ENCODE measurements at regions not wholly inside any gene's neighbourhood (a gene's known extent, or its start where the extent isn't known, plus 50 kb on each side); places are given as distances from the start of the nearest gene placed in this dataset.

DNA sequence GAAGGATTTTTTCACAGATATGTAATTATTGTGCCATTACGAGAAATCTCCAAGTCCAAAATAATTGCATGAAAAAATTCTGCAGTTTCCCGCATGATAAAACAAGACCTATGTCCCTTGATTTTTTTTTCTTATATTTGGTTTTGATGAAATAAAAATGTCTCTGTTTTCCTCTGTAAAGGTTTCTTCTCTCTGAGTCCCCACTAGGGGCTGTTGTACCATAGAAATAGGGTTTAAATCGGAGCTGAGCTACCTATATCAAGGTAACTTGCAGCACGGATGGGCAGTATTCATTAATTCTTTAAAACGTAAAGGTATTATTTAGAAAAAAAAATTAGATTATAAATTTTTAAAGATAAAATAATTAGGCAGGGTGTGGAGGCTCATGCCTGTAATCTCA lies 66.6 kb upstream of the IGF1R start:
- no peak overlapping the region for H3K9ac ChIP-seq (ENCODE audit: low read depth, low read length, poor library complexity, severe bottlenecking)
- H3K36me3 ChIP-seq (ENCODE audit: insufficient read depth, low read length) = no peaks in the 10 kb centered on the region
- no peaks in the 10 kb centered on the region for H3K79me2 ChIP-seq (ENCODE audit: insufficient read depth, low read length)
- H3K27me3 ChIP-seq (ENCODE audit: insufficient read depth, low read length, poor library complexity, severe bottlenecking) = peaks cover 24% of the 10 kb centered on the region
- H4K20me1 ChIP-seq (ENCODE audit: insufficient read depth, low read length, poor library complexity, severe bottlenecking) = no peaks in the 10 kb centered on the region
- no peaks in the 10 kb centered on the region for H3K9me3 ChIP-seq (ENCODE audit: insufficient read depth, low read depth, low read length)
- no peak overlapping the region for H2AFZ ChIP-seq (ENCODE audit: low read length)
- H3K9me2 ChIP-seq (replicated peaks; ENCODE audit: low read depth, low read length) = no peaks in the 10 kb centered on the region
- H3K4me3 ChIP-seq (ENCODE audit: low read length, poor library complexity, severe bottlenecking) = no peak overlapping the region
- no peaks in the 10 kb centered on the region for H3F3A ChIP-seq (ENCODE audit: low read depth)
- H3K4me1 ChIP-seq (ENCODE audit: insufficient read depth, low read length, poor library complexity, severe bottlenecking) = no peaks in the 10 kb centered on the region
- no peak overlapping the region for H3K4me2 ChIP-seq (ENCODE audit: low read depth, low read length, poor library complexity, severe bottlenecking)
- TF ChIP-seq, protein P1, sequence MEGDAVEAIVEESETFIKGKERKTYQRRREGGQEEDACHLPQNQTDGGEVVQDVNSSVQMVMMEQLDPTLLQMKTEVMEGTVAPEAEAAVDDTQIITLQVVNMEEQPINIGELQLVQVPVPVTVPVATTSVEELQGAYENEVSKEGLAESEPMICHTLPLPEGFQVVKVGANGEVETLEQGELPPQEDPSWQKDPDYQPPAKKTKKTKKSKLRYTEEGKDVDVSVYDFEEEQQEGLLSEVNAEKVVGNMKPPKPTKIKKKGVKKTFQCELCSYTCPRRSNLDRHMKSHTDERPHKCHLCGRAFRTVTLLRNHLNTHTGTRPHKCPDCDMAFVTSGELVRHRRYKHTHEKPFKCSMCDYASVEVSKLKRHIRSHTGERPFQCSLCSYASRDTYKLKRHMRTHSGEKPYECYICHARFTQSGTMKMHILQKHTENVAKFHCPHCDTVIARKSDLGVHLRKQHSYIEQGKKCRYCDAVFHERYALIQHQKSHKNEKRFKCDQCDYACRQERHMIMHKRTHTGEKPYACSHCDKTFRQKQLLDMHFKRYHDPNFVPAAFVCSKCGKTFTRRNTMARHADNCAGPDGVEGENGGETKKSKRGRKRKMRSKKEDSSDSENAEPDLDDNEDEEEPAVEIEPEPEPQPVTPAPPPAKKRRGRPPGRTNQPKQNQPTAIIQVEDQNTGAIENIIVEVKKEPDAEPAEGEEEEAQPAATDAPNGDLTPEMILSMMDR (conservative IDR thresholded peaks at IDR 0.05; ENCODE audit: low read length) = peak; percentile 54
- no peak for TF ChIP-seq EZH2phosphoT487 (IDR thresholded peaks at IDR 0.05; ENCODE audit: borderline replicate concordance)

DNA sequence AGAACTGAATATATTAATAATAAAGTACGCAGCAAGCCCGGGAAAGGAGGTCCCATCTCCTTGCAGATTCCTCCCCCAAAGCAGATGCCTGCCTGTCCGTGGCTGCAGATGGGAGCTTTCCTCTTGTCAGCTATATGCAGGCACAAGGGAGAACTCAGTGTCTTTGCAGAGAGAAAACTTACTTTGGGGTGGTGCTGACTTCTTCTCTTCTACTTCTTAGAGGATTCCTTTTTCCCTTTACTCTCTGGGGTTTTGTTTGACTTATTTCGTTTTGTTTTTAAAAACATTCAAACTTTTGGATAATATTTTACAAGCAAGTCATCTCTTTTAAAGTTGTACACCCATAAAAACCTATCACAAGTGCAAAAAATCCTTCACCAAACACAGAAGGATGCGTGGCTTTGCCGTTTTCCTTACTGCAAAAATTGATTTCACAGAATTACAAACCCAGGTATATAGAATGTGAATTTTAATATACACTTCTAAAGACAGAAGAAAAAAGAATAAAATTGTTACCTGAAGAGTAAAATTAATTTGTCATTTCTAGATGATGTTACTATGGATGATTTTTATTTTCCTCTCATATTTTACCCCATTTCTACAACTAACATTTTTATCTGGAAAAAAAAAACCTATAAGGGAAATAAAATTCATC lies 65.3 kb upstream of the IGF1R start:
- H3K4me3 ChIP-seq (ENCODE audit: low read length, poor library complexity, severe bottlenecking) = no peak overlapping the region
- H3K9me3 ChIP-seq (ENCODE audit: insufficient read depth, low read depth, low read length) = no peaks in the 10 kb centered on the region
- H3K36me3 ChIP-seq (ENCODE audit: insufficient read depth, low read length) = no peaks in the 10 kb centered on the region
- H3K9me2 ChIP-seq (replicated peaks; ENCODE audit: low read depth, low read length) = no peaks in the 10 kb centered on the region
- H3K4me2 ChIP-seq (ENCODE audit: low read depth, low read length, poor library complexity, severe bottlenecking) = no peak overlapping the region
- H4K20me1 ChIP-seq (ENCODE audit: insufficient read depth, low read length, poor library complexity, severe bottlenecking) = no peaks in the 10 kb centered on the region
- TF ChIP-seq, protein P1 (conservative IDR thresholded peaks at IDR 0.05; ENCODE audit: low read length) = no peak
- TF ChIP-seq EZH2phosphoT487 (IDR thresholded peaks at IDR 0.05; ENCODE audit: borderline replicate concordance) = no peak
- no peaks in the 10 kb centered on the region for H3F3A ChIP-seq (ENCODE audit: low read depth)
- H2AFZ ChIP-seq (ENCODE audit: low read length) = no peak overlapping the region
- H3K4me1 ChIP-seq (ENCODE audit: insufficient read depth, low read length, poor library complexity, severe bottlenecking) = no peaks in the 10 kb centered on the region
- no peaks in the 10 kb centered on the region for H3K79me2 ChIP-seq (ENCODE audit: insufficient read depth, low read length)
- peaks cover 24% of the 10 kb centered on the region for H3K27me3 ChIP-seq (ENCODE audit: insufficient read depth, low read length, poor library complexity, severe bottlenecking)
- no peak overlapping the region for H3K9ac ChIP-seq (ENCODE audit: low read depth, low read length, poor library complexity, severe bottlenecking)

DNA sequence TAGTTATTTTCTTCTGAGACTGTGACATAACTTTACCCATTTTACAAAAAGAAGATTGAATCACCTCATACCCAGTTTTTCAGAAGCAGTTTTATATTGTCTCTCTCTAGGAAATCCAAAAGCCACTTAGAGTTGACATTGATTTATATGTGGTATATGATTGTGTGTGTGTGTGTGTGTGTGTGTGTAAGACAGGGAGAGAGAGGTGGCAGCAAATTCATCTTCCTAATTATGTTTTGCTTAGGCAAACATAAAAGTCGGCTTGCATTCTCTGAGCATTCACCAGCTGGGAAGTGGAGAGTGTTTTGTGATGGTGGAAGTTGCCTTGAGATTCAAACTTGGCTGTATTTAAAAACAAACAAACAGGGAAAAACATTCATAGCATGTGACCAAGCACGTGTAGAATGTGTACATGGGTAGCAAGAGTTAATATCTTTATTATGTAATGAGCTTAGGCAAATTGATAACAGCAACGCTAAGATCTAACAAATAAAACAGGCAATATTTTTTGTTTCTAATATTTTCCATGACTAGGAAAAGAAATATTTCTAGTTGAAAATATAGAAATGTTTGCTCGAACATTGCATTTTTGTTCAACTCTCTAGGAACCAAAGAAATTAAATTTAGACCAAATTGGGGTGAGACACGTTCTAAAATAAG lies 64.4 kb upstream of the IGF1R start:
- no peak overlapping the region for H3K4me2 ChIP-seq (ENCODE audit: low read depth, low read length, poor library complexity, severe bottlenecking)
- no peak for TF ChIP-seq EZH2phosphoT487 (IDR thresholded peaks at IDR 0.05; ENCODE audit: borderline replicate concordance)
- TF ChIP-seq, protein P1 (conservative IDR thresholded peaks at IDR 0.05; ENCODE audit: low read length) = no peak
- H4K20me1 ChIP-seq (ENCODE audit: insufficient read depth, low read length, poor library complexity, severe bottlenecking) = no peaks in the 10 kb centered on the region
- no peak overlapping the region for H3K4me3 ChIP-seq (ENCODE audit: low read length, poor library complexity, severe bottlenecking)
- no peaks in the 10 kb centered on the region for H3K79me2 ChIP-seq (ENCODE audit: insufficient read depth, low read length)
- no peaks in the 10 kb centered on the region for H3K4me1 ChIP-seq (ENCODE audit: insufficient read depth, low read length, poor library complexity, severe bottlenecking)
- H3F3A ChIP-seq (ENCODE audit: low read depth) = no peaks in the 10 kb centered on the region
- no peak overlapping the region for H2AFZ ChIP-seq (ENCODE audit: low read length)
- peaks cover 24% of the 10 kb centered on the region for H3K27me3 ChIP-seq (ENCODE audit: insufficient read depth, low read length, poor library complexity, severe bottlenecking)
- H3K36me3 ChIP-seq (ENCODE audit: insufficient read depth, low read length) = no peaks in the 10 kb centered on the region
- H3K9ac ChIP-seq (ENCODE audit: low read depth, low read length, poor library complexity, severe bottlenecking) = no peak overlapping the region
- H3K9me3 ChIP-seq (ENCODE audit: insufficient read depth, low read depth, low read length) = no peaks in the 10 kb centered on the region
- H3K9me2 ChIP-seq (replicated peaks; ENCODE audit: low read depth, low read length) = no peaks in the 10 kb centered on the region

Measured in Loucy (cell line).